Erythroblast (primary cell): ENCODE measurements at regions not wholly inside any gene's neighbourhood (a gene's known extent, or its start where the extent isn't known, plus 50 kb on each side); places are given as distances from the start of the nearest gene placed in this dataset.

Experiments
- GATA1 ChIP-seq: IDR thresholded peaks from 2 replicates; pipeline ENCODE4 v1.6.1; 2011; ENCODE audit warnings: low read depth, mild to moderate bottlenecking, control low read depth, low read length, moderate library complexity
- POLR2A ChIP-seq: IDR thresholded peaks from 2 replicates; pipeline ENCODE4 v1.6.1; 2011; ENCODE audit warnings: mild to moderate bottlenecking, low read length

DNA sequence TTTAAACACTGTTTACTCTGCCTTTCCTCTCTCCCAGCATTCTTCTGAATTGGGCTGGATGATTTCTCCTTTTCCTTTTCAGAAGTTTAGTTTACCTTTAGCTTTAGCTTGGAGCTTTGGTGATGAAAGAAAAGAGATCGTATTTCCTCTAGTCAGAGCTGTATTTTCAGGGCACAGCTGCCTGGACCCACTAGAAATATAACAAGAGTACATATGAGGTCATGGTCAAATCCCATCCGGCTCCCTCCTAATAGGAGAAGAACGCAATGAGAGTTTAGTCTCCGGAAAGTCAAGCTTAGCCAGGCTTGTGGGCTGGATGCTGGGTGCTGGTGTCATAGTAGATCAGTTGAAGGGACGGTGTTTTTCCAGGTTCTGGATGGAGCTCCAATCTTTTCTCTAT lies 177.1 kb upstream of the PFN2 start:
- TF ChIP-seq POLR2A (no peak), GATA1 (no peak)
